Subcutaneous abdominal adipose tissue (tissue), 5 donors: ENCODE measurements at regions not wholly inside any gene's neighbourhood (a gene's known extent, or its start where the extent isn't known, plus 50 kb on each side); places are given as distances from the start of the nearest gene placed in this dataset.
"Not testable (repeated sequence)": the region's sequence is repeated elsewhere in the genome, so short reads cannot be mapped to it uniquely, and the experiment has no call there.

Experiments used
- H3K27ac ChIP-seq: one replicate; pipeline ENCODE4 v1.7.0; 2013; ENCODE audit warnings: low read depth, mild to moderate bottlenecking, inconsistent platforms, low read length, moderate library complexity
- H3K27me3 ChIP-seq, 5 donors: one replicate each; pipeline ENCODE4 v1.7.0; 2013; ENCODE audit warnings: low read length in 5 of 5, inconsistent platforms in 1 of 5; ENCODE audit not compliant: control insufficient read depth in 5 of 5, insufficient read depth in 4 of 5
- H3K36me3 ChIP-seq, 5 donors: one replicate each; pipeline ENCODE4 v1.7.0; 2013; ENCODE audit warnings: low read length in 5 of 5; ENCODE audit not compliant: control insufficient read depth in 5 of 5, insufficient read depth in 5 of 5
- H3K4me1 ChIP-seq, 5 donors: one replicate each; pipeline ENCODE4 v1.7.0; 2013; ENCODE audit warnings: low read length in 5 of 5, mild to moderate bottlenecking in 3 of 5, moderate library complexity in 1 of 5; ENCODE audit not compliant: control insufficient read depth in 5 of 5, insufficient read depth in 5 of 5
- H3K4me3 ChIP-seq, 5 donors: one replicate each; pipeline ENCODE4 v1.7.0; 2013; ENCODE audit warnings: low read length in 5 of 5, low read depth in 1 of 5
- H3K9ac ChIP-seq, 5 donors: one replicate each; pipeline ENCODE4 v1.7.0; 2013; ENCODE audit warnings: low read length in 5 of 5, mild to moderate bottlenecking in 4 of 5, moderate library complexity in 3 of 5
- H3K9me3 ChIP-seq, 5 donors: one replicate each; pipeline ENCODE4 v1.7.0; 2013; ENCODE audit warnings: low read length in 5 of 5; ENCODE audit not compliant: control insufficient read depth in 5 of 5
- donor health status: healthy.
- donor health status: healthy.
- donor health status: healthy.
- donor health status: healthy.
- donor health status: healthy.

GRCh38 chr12:83575326-83575725 is 888.6 kb downstream of the TMTC2 start:
- Histone ChIP-seq H3K9ac (no peak overlapping the region), H3K4me1 (no peaks in the 10 kb centered on the region)

GRCh38 chr12:83574142-83574541 is 887.4 kb downstream of the TMTC2 start:
- H3K4me1 ChIP-seq: no peaks in the 10 kb centered on the region
- H3K9me3 ChIP-seq: peaks cover 0 to 4% (median 0%) of the 10 kb centered on the region in 5 donors
- H3K27me3 ChIP-seq: no peaks in the 10 kb centered on the region
- H3K9ac ChIP-seq: no peak overlapping the region
- no peak overlapping the region for H3K4me3 ChIP-seq
- H3K27ac ChIP-seq: no peak overlapping the region
- H3K36me3 ChIP-seq: no peaks in the 10 kb centered on the region

More at GRCh38 chr12:83575326-83575725, 888.6 kb downstream of the TMTC2 start:
- no peaks in the 10 kb centered on the region for H3K27me3 ChIP-seq
- H3K36me3 ChIP-seq: no peaks in the 10 kb centered on the region
- peaks cover 0 to under 1% (median 0%) of the 10 kb centered on the region in 5 donors for H3K9me3 ChIP-seq
- H3K27ac ChIP-seq: no peak overlapping the region
- H3K4me3 ChIP-seq: no peak overlapping the region

GRCh38 chr12:83573671-83574070 is 887.0 kb downstream of the TMTC2 start:
- no peak overlapping the region for H3K9ac ChIP-seq
- H3K4me3 ChIP-seq: no peak overlapping the region
- H3K27ac ChIP-seq: no peak overlapping the region
- no peaks in the 10 kb centered on the region for H3K4me1 ChIP-seq
- peaks cover 0 to 4% (median 0%) of the 10 kb centered on the region in 5 donors for H3K9me3 ChIP-seq
- H3K36me3 ChIP-seq: no peaks in the 10 kb centered on the region
- H3K27me3 ChIP-seq: no peaks in the 10 kb centered on the region

- H3K9ac ChIP-seq: no peak overlapping the region
- H3K36me3 ChIP-seq: no peaks in the 10 kb centered on the region
- no peak overlapping the region for H3K27ac ChIP-seq
- H3K9me3 ChIP-seq: no peaks in the 10 kb centered on the region
- H3K4me1 ChIP-seq: no peaks in the 10 kb centered on the region
- H3K4me3 ChIP-seq: no peak overlapping the region
- no peaks in the 10 kb centered on the region for H3K27me3 ChIP-seq
Observed at GRCh38 chr12:83559650-83560049, 872.9 kb downstream of the TMTC2 start.

GRCh38 chr12:83556040-83556439 is 869.3 kb downstream of the TMTC2 start:
- not testable (repeated sequence) for H3K9me3 ChIP-seq, H3K4me3 ChIP-seq, H3K4me1 ChIP-seq, H3K9ac ChIP-seq, H3K27me3 ChIP-seq, H3K27ac ChIP-seq, H3K36me3 ChIP-seq

GRCh38 chr12:83541446-83541845 is 854.7 kb downstream of the TMTC2 start:
- H3K36me3 ChIP-seq: no peaks in the 10 kb centered on the region
- no peaks in the 10 kb centered on the region for H3K27me3 ChIP-seq
- no peak overlapping the region for H3K9ac ChIP-seq
- no peak overlapping the region for H3K27ac ChIP-seq
- H3K9me3 ChIP-seq: no peaks in the 10 kb centered on the region
- no peak overlapping the region for H3K4me3 ChIP-seq
- no peaks in the 10 kb centered on the region for H3K4me1 ChIP-seq

- no peak overlapping the region for H3K4me3 ChIP-seq
- H3K4me1 ChIP-seq: no peaks in the 10 kb centered on the region
- no peaks in the 10 kb centered on the region for H3K9me3 ChIP-seq
- no peaks in the 10 kb centered on the region for H3K36me3 ChIP-seq
- H3K27me3 ChIP-seq: no peaks in the 10 kb centered on the region
- no peak overlapping the region for H3K9ac ChIP-seq
- H3K27ac ChIP-seq: no peak overlapping the region
Observed at GRCh38 chr12:83538361-83538965, 851.8 kb downstream of the TMTC2 start.

GRCh38 chr12:83537428-83538053 is 850.8 kb downstream of the TMTC2 start:
- Histone ChIP-seq H3K9me3 (no peaks in the 10 kb centered on the region), H3K9ac (no peak overlapping the region), H3K27ac (no peak overlapping the region), H3K36me3 (no peaks in the 10 kb centered on the region), H3K4me1 (no peaks in the 10 kb centered on the region), H3K27me3 (no peaks in the 10 kb centered on the region), H3K4me3 (no peak overlapping the region)

GRCh38 chr12:83536496-83536895 is 849.8 kb downstream of the TMTC2 start:
- Histone ChIP-seq H3K4me3 (no peak overlapping the region), H3K36me3 (no peaks in the 10 kb centered on the region), H3K9ac (no peak overlapping the region), H3K9me3 (no peaks in the 10 kb centered on the region), H3K4me1 (no peaks in the 10 kb centered on the region), H3K27me3 (no peaks in the 10 kb centered on the region), H3K27ac (no peak overlapping the region)

- Histone ChIP-seq H3K4me1 (no peaks in the 10 kb centered on the region), H3K9me3 (no peaks in the 10 kb centered on the region), H3K9ac (no peak overlapping the region), H3K4me3 (no peak overlapping the region), H3K36me3 (no peaks in the 10 kb centered on the region), H3K27me3 (no peaks in the 10 kb centered on the region), H3K27ac (no peak overlapping the region)
Observed at GRCh38 chr12:83528571-83528970, 841.9 kb downstream of the TMTC2 start.
